ENCODE measurements at regions not wholly inside any gene's neighbourhood (a gene's known extent, or its start where the extent isn't known, plus 50 kb on each side); places are given as distances from the start of the nearest gene placed in this dataset.

GRCh38 chr21:24308183-24308582 is 1299.1 kb downstream of the MRPL39 start:
- FAIRE-seq (no peak), DNase-seq (ENCODE audit: low read depth in 1 of 2, low spot score in 2 of 2) (no peak)
- no peak overlapping the region for H3K4me2 ChIP-seq (ENCODE audit: insufficient read depth in 1 of 2, low read depth in 2 of 2, low read length in 2 of 2)
- H3K23me2 ChIP-seq (ENCODE audit: low read depth, low read length) = no peaks in the 10 kb centered on the region
- H3K23ac ChIP-seq (ENCODE audit: insufficient read length) = no peak overlapping the region
- H3K27me3 ChIP-seq (replicated peaks in 1 of 4; ENCODE audit: control insufficient read depth in 3 of 4, extremely low read depth in 1 of 4, insufficient read depth in 3 of 4, low read length in 3 of 4) = no peaks in the 10 kb centered on the region
- H4K8ac ChIP-seq (ENCODE audit: extremely low read depth, insufficient read depth, low read length) = no peak overlapping the region
- H2BK12ac ChIP-seq (ENCODE audit: low read depth, low read length) = no peak overlapping the region
- ChIA-PET CTCF (ENCODE audit: partially characterized antibody) (no interaction called here), POLR2A (ENCODE audit: partially characterized antibody) (no interaction called here)
- no peaks in the 10 kb centered on the region for H3K79me2 ChIP-seq (ENCODE audit: control insufficient read depth in 1 of 2, insufficient read depth in 2 of 2, low read length in 2 of 2)
- peaks cover 4 to 43% of the 10 kb centered on the region in 2 experiments; a peak in 3 of 4 replicates for H3K9me3 ChIP-seq (ENCODE audit: insufficient read depth in 2 of 2, low read depth in 1 of 2, low read length in 1 of 2)
- no peak overlapping the region for H3K14ac ChIP-seq (ENCODE audit: insufficient read length)
- no peaks in the 10 kb centered on the region for H3K36me3 ChIP-seq (ENCODE audit: control insufficient read depth in 2 of 4, insufficient read depth in 4 of 4, low read length in 3 of 4)
- no peaks in the 10 kb centered on the region for H3K4me1 ChIP-seq (replicated peaks in 1 of 4; ENCODE audit: control insufficient read depth in 3 of 4, insufficient read depth in 4 of 4, low read length in 3 of 4)
- H2BK120ac ChIP-seq (replicated peaks; ENCODE audit: low read depth, low read length) = no peak overlapping the region
- H3K4ac ChIP-seq (replicated peaks; ENCODE audit: insufficient read length, low read depth, low read length) = no peak overlapping the region
- H3K27ac ChIP-seq (ENCODE audit: low read depth, low read length) = no peak overlapping the region
- no peak overlapping the region for H3K56ac ChIP-seq (replicated peaks; ENCODE audit: insufficient read length, low read depth, low read length)
- no peaks in the 10 kb centered on the region; the same call in 1 of the 2 replicates for H3K79me1 ChIP-seq (ENCODE audit: low read depth, low read length)
- no peak overlapping the region for H2AFZ ChIP-seq (ENCODE audit: low read length)
- H2BK20ac ChIP-seq (ENCODE audit: low read length) = no peak overlapping the region
- no peak overlapping the region for H4K91ac ChIP-seq (replicated peaks; ENCODE audit: insufficient read length, low read length)
- H4K5ac ChIP-seq (ENCODE audit: insufficient read length, low read depth, low read length) = no peak overlapping the region
- H3K4me3 ChIP-seq (ENCODE audit: extremely low read depth in 1 of 4, insufficient read depth in 2 of 4, low read depth in 3 of 4, low read length in 4 of 4) = no peak overlapping the region
- no peak overlapping the region for H2AK5ac ChIP-seq (ENCODE audit: low read depth, low read length)
- no peak overlapping the region for H2BK5ac ChIP-seq (ENCODE audit: low read depth, low read length)
- no peak overlapping the region for H3K18ac ChIP-seq (ENCODE audit: extremely low read depth, low read length)
- H2BK15ac ChIP-seq (ENCODE audit: low read length) = no peak overlapping the region
- no peak overlapping the region for H3K9ac ChIP-seq (replicated peaks in 1 of 4; ENCODE audit: extremely low read depth in 1 of 4, low read depth in 3 of 4, low read length in 3 of 4)
- TF ChIP-seq KDM5A (IDR thresholded peaks at IDR 0.05; ENCODE audit: low read length) = no peak
- TF ChIP-seq ZNF274 (IDR thresholded peaks at IDR 0.05; ENCODE audit: borderline replicate concordance, extremely low read depth, low read length) = no peak
- no peak for TF ChIP-seq KDM1A (IDR thresholded peaks at IDR 0.05; ENCODE audit: borderline replicate concordance, low read length)
- TF ChIP-seq SP4 (IDR thresholded peaks at IDR 0.05; ENCODE audit: low read length) = no peak
- TF ChIP-seq SIN3A (conservative IDR thresholded peaks at IDR 0.05 in 1 of 2, IDR thresholded peaks at IDR 0.05 in 1 of 2; ENCODE audit: low read depth in 1 of 2, low read length in 2 of 2) = no peak
- TF ChIP-seq BACH1 (IDR thresholded peaks at IDR 0.05; ENCODE audit: low read length) = no peak
- no peak for TF ChIP-seq TBP (IDR thresholded peaks at IDR 0.05; ENCODE audit: low read depth, low read length)
- H4K20me1 ChIP-seq (replicated peaks in 1 of 2; ENCODE audit: control insufficient read depth in 1 of 2, insufficient read depth in 2 of 2, low read length in 2 of 2) = no peaks in the 10 kb centered on the region
